ENCODE measurements at regions not wholly inside any gene's neighbourhood (a gene's known extent, or its start where the extent isn't known, plus 50 kb on each side); places are given as distances from the start of the nearest gene placed in this dataset.

DNA sequence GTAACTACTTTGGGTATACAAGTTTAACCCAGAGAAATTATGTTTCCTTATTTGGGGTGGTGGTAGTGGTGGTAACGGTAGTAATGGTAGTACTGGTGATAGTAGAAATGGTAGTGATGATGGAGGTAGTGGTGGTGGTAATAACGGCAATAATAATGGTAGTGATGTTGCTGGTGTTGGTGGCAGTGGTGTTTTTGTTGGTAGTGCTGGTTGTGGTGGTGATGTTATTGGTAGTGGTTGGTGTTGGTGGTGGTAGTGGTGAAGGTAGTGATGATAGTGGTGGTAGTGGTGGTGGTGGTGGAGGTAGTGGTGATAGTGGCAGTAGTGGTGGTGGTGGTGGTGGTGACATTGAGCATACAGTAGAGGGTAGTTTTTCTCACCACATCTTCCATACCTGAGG is 95.6 kb downstream of the TMEM30B start:
- intact Hi-C loops (cut with micrococcal nuclease) = no loop called here
- TF ChIP-seq, protein P1, sequence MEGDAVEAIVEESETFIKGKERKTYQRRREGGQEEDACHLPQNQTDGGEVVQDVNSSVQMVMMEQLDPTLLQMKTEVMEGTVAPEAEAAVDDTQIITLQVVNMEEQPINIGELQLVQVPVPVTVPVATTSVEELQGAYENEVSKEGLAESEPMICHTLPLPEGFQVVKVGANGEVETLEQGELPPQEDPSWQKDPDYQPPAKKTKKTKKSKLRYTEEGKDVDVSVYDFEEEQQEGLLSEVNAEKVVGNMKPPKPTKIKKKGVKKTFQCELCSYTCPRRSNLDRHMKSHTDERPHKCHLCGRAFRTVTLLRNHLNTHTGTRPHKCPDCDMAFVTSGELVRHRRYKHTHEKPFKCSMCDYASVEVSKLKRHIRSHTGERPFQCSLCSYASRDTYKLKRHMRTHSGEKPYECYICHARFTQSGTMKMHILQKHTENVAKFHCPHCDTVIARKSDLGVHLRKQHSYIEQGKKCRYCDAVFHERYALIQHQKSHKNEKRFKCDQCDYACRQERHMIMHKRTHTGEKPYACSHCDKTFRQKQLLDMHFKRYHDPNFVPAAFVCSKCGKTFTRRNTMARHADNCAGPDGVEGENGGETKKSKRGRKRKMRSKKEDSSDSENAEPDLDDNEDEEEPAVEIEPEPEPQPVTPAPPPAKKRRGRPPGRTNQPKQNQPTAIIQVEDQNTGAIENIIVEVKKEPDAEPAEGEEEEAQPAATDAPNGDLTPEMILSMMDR (IDR thresholded peaks at IDR 0.05) = no peak
- Mint-ChIP-seq H3K9me3 (no peaks in the 10 kb centered on the region), H3K27me3 (peaks cover 40% of the 10 kb centered on the region), H3K4me1 (ENCODE audit: low read depth) (peaks cover 18% of the 10 kb centered on the region), H3K4me3 (no peak overlapping the region), H3K36me3 (ENCODE audit: low read depth) (no peaks in the 10 kb centered on the region), H3K27ac (no peak overlapping the region)
- ChIA-PET CTCF (no interaction called here), POLR2A (no interaction called here)
- no peak for DNase-seq
- ATAC-seq = no peak

DNA sequence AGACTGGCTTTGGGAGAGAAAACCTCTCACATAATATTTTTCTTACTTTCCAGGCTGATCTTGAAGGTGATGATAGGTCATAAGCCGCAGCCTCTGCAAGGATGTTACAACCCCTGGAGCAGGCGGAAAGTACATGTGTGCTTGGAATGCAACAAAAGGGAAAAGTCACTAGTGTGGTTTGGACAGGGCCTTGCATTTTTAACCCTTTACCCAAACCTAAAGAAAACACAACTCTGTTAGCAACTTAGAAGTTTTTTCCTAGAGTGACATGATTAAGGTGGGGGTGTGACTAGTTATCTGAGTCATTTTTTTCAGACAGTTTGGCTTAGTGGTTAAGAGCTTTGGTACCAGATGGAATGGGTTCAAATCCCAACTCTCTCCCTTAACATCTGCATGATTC is 97.0 kb downstream of the TMEM30B start:
- intact Hi-C loops (cut with micrococcal nuclease) = no loop called here
- no peak overlapping the region for H3K4me3 Mint-ChIP-seq
- ChIA-PET CTCF (no interaction called here), POLR2A (no interaction called here)
- no peak for DNase-seq
- peaks cover 29% of the 10 kb centered on the region for H3K27me3 Mint-ChIP-seq
- no peak overlapping the region for H3K27ac Mint-ChIP-seq
- ATAC-seq = no peak
- TF ChIP-seq, protein P1 (IDR thresholded peaks at IDR 0.05) = no peak
- H3K9me3 Mint-ChIP-seq = no peaks in the 10 kb centered on the region
- H3K4me1 Mint-ChIP-seq (ENCODE audit: low read depth) = peaks cover 11% of the 10 kb centered on the region
- no peaks in the 10 kb centered on the region for H3K36me3 Mint-ChIP-seq (ENCODE audit: low read depth)

DNA sequence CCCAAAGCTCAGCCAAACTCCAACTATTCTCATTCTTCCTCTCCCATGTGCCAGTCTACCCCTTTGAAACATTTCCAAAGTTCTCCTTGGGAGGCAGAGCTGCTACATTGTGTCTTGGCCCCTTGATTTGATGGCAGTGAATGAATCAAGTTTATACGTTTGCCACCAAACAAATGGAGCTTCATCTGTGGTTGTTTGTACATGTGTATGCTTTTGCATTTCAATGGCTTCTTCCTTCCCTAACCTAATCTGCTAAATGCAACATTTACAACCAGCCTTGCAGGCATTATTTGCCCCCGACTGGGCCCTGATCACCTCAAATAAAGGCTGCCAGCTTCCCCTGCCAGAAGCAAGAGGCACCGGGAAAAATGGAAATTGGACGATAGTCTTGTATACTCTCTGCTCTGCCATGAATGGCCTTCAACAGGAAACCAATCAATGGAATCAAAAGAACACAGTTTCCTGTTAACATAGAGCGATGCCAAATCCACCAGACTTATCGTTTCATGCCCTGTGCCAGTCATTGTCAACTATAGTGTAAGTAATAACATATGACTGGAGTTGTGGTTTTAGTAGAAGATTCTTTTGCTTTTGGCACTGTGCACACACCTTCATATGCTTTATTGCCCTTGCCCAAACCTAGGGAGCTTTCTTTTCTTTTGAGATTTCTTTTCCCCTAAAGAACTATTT is 97.8 kb downstream of the TMEM30B start:
- ATAC-seq (no peak), DNase-seq (no peak)
- peaks cover 28% of the 10 kb centered on the region for H3K27me3 Mint-ChIP-seq
- ChIA-PET POLR2A (interaction anchor here (0.6 kb wide), 1 partner anchor 93 kb away, joined by 3 read pairs; no protein-coding TSS in a partner anchor), CTCF (no interaction called here)
- H3K27ac Mint-ChIP-seq = no peak overlapping the region
- peaks cover 19% of the 10 kb centered on the region for H3K4me1 Mint-ChIP-seq (ENCODE audit: low read depth)
- no peaks in the 10 kb centered on the region for H3K9me3 Mint-ChIP-seq
- H3K4me3 Mint-ChIP-seq = no peak overlapping the region
- intact Hi-C loops (cut with micrococcal nuclease) = no loop called here
- H3K36me3 Mint-ChIP-seq (ENCODE audit: low read depth) = no peaks in the 10 kb centered on the region
- TF ChIP-seq, protein P1 (IDR thresholded peaks at IDR 0.05) = no peak

DNA sequence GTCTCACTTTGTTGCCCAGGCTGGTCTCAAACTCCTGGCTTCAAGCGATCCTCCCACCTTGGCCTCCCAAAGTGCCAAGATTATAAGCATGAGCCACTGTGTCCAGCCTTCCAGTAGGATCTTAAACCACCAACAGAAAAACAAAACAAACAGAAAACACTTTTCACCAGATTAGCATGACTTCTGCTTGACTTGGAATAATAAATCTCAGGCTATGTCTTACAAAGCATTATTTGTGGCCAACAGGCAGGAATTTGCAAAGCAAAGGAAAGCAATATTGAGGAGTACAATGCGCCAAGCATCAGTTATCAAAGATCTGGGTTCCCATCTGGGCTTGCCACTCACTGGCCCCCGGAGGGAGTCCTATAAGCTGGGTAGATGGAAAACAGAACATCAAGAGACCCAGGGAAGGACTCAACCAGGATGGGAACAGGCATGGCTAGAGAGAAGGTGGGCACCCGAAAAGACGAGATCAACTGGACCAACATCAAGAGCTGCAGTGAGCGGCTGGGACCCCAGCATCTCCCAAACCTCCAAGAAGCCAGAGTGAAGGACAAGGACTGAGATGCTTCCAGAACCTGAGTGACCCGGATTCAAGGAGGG is 101.2 kb downstream of the TMEM30B start:
- ChIA-PET CTCF (no interaction called here), POLR2A (no interaction called here)
- intact Hi-C loops (cut with micrococcal nuclease) = no loop called here
- DNase-seq (no peak), ATAC-seq (no peak)
- H3K27ac Mint-ChIP-seq = no peak overlapping the region
- H3K36me3 Mint-ChIP-seq (ENCODE audit: low read depth) = no peaks in the 10 kb centered on the region
- no peaks in the 10 kb centered on the region for H3K9me3 Mint-ChIP-seq
- peaks cover 13% of the 10 kb centered on the region for H3K27me3 Mint-ChIP-seq
- no peak overlapping the region for H3K4me3 Mint-ChIP-seq
- peaks cover 34% of the 10 kb centered on the region for H3K4me1 Mint-ChIP-seq (ENCODE audit: low read depth)
- TF ChIP-seq, protein P1 (IDR thresholded peaks at IDR 0.05) = no peak

DNA sequence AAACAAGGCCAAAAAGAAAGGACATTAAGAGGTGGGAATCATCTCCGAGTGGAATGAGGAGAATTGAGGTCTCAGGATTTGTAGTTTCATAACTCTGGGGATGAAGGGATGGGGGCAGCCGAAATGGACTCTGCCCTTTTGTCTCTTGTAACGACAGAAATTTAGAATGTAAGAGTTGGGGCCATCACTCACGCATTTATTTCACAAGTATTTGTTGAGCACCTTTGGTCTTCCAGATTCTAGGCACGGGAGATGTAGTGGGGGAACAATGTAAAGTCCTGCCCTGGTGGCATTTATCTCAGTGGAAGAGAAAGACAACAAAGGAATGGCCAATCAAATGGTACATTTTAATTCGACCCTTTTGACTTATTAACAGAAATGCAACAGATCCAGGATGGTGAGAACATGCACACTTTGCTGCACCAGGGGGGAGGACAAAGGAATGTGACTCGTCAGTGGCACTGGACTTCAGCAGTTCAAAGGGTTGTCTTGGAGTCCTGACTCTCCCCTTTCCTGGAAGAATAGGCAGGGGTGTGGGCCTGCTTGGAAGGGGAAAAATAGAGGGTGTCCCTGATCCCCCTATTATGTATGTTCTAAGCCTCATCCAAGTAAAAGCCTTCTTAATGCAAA is 102.0 kb downstream of the TMEM30B start:
- intact Hi-C loops (cut with micrococcal nuclease) = no loop called here
- peaks cover 12% of the 10 kb centered on the region for H3K27me3 Mint-ChIP-seq
- H3K4me3 Mint-ChIP-seq = no peak overlapping the region
- H3K27ac Mint-ChIP-seq = no peak overlapping the region
- DNase-seq (no peak), ATAC-seq (no peak)
- no peaks in the 10 kb centered on the region for H3K9me3 Mint-ChIP-seq
- POLR2A ChIA-PET = no interaction called here
- CTCF ChIA-PET = no interaction called here
- peaks cover 37% of the 10 kb centered on the region for H3K4me1 Mint-ChIP-seq (ENCODE audit: low read depth)
- TF ChIP-seq, protein P1 (IDR thresholded peaks at IDR 0.05) = no peak
- no peaks in the 10 kb centered on the region for H3K36me3 Mint-ChIP-seq (ENCODE audit: low read depth)

Data from activated CD8-positive, alpha-beta T cell treated with anti-CD3 and anti-CD28 coated beads for 36 hours (primary cell).